ENCODE measurements at regions not wholly inside any gene's neighbourhood (a gene's known extent, or its start where the extent isn't known, plus 50 kb on each side); places are given as distances from the start of the nearest gene placed in this dataset.

- TF ChIP-seq POLR2AphosphoS5 (IDR thresholded peaks at IDR 0.05) (no peak), EP300 (conservative IDR thresholded peaks at IDR 0.05; ENCODE audit: poor library complexity, severe bottlenecking) (no peak), SMC3 (conservative IDR thresholded peaks at IDR 0.05; ENCODE audit: poor library complexity) (no peak), RAD21 (conservative IDR thresholded peaks at IDR 0.05) (no peak), EZH2 (IDR thresholded peaks at IDR 0.05; ENCODE audit: borderline replicate concordance, insufficient read depth, low read length, poor library complexity, severe bottlenecking) (no peak), MXI1 (conservative IDR thresholded peaks at IDR 0.05; ENCODE audit: poor library complexity, severe bottlenecking) (no peak), TAF1 (IDR thresholded peaks at IDR 0.05; ENCODE audit: low read depth) (no peak)
- TF ChIP-seq, protein P1, sequence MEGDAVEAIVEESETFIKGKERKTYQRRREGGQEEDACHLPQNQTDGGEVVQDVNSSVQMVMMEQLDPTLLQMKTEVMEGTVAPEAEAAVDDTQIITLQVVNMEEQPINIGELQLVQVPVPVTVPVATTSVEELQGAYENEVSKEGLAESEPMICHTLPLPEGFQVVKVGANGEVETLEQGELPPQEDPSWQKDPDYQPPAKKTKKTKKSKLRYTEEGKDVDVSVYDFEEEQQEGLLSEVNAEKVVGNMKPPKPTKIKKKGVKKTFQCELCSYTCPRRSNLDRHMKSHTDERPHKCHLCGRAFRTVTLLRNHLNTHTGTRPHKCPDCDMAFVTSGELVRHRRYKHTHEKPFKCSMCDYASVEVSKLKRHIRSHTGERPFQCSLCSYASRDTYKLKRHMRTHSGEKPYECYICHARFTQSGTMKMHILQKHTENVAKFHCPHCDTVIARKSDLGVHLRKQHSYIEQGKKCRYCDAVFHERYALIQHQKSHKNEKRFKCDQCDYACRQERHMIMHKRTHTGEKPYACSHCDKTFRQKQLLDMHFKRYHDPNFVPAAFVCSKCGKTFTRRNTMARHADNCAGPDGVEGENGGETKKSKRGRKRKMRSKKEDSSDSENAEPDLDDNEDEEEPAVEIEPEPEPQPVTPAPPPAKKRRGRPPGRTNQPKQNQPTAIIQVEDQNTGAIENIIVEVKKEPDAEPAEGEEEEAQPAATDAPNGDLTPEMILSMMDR (IDR thresholded peaks at IDR 0.05; ENCODE audit: poor library complexity, severe bottlenecking): no peak
- TF ChIP-seq, protein P2, sequence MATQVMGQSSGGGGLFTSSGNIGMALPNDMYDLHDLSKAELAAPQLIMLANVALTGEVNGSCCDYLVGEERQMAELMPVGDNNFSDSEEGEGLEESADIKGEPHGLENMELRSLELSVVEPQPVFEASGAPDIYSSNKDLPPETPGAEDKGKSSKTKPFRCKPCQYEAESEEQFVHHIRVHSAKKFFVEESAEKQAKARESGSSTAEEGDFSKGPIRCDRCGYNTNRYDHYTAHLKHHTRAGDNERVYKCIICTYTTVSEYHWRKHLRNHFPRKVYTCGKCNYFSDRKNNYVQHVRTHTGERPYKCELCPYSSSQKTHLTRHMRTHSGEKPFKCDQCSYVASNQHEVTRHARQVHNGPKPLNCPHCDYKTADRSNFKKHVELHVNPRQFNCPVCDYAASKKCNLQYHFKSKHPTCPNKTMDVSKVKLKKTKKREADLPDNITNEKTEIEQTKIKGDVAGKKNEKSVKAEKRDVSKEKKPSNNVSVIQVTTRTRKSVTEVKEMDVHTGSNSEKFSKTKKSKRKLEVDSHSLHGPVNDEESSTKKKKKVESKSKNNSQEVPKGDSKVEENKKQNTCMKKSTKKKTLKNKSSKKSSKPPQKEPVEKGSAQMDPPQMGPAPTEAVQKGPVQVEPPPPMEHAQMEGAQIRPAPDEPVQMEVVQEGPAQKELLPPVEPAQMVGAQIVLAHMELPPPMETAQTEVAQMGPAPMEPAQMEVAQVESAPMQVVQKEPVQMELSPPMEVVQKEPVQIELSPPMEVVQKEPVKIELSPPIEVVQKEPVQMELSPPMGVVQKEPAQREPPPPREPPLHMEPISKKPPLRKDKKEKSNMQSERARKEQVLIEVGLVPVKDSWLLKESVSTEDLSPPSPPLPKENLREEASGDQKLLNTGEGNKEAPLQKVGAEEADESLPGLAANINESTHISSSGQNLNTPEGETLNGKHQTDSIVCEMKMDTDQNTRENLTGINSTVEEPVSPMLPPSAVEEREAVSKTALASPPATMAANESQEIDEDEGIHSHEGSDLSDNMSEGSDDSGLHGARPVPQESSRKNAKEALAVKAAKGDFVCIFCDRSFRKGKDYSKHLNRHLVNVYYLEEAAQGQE (IDR thresholded peaks at IDR 0.05; ENCODE audit: borderline replicate concordance): no peak
- Histone ChIP-seq H3K79me2 (replicated peaks; ENCODE audit: insufficient read depth, low read length) (no peaks in the 10 kb centered on the region), H3K4me3 (ENCODE audit: low read length) (no peak overlapping the region), H3K36me3 (ENCODE audit: insufficient read depth, low read length) (no peaks in the 10 kb centered on the region), H3F3A (ENCODE audit: insufficient read depth, low read length, poor library complexity, severe bottlenecking) (no peaks in the 10 kb centered on the region), H2AFZ (ENCODE audit: low read depth, low read length) (no peak overlapping the region), H3K9me3 (ENCODE audit: low read length) (no peaks in the 10 kb centered on the region), H3K4me2 (ENCODE audit: low read length) (no peak overlapping the region), H3K27ac (ENCODE audit: low read length) (no peak overlapping the region), H3K27me3 (ENCODE audit: insufficient read depth, low read depth, low read length) (no peaks in the 10 kb centered on the region), H3K9me2 (ENCODE audit: insufficient read depth, low read length) (no peaks in the 10 kb centered on the region), H4K20me1 (ENCODE audit: insufficient read depth) (no peaks in the 10 kb centered on the region), H3K9ac (ENCODE audit: low read length) (no peak overlapping the region)
These were observed 103.8 kb downstream of the FZD1 start for GRCh38 chr7:91367812-91368578.

DNA sequence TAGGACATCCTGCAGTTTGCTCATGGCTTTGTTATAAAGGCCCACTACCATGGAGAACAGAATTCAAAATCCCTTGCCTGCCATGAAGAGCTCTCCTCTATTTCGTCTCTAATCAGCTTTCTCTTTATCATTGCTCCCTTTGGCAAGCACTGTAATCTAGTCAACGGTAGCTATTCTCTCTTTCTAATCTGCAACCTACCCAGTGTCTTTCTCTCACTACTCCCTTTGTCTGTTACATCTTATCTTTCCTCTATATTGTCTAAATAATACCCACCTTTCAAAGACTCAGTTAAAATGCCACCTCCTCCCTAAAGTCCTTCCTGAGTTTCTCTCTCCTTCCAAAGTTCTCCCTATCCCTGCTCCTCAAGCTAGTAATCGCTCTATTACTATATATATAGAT is 108.1 kb downstream of the FZD1 start:
- H3K9ac ChIP-seq (ENCODE audit: low read length): no peak overlapping the region
- H3K4me3 ChIP-seq (ENCODE audit: low read length): no peak overlapping the region
- no peaks in the 10 kb centered on the region for H3K9me3 ChIP-seq (ENCODE audit: low read length)
- H3K36me3 ChIP-seq (ENCODE audit: insufficient read depth, low read length): no peaks in the 10 kb centered on the region
- no peak overlapping the region for H2AFZ ChIP-seq (ENCODE audit: low read depth, low read length)
- H3K79me2 ChIP-seq (replicated peaks; ENCODE audit: insufficient read depth, low read length): no peaks in the 10 kb centered on the region
- H3K27ac ChIP-seq (ENCODE audit: low read length): no peak overlapping the region
- TF ChIP-seq RAD21 (conservative IDR thresholded peaks at IDR 0.05) (no peak), TAF1 (IDR thresholded peaks at IDR 0.05; ENCODE audit: low read depth) (no peak)
- no peaks in the 10 kb centered on the region for H3F3A ChIP-seq (ENCODE audit: insufficient read depth, low read length, poor library complexity, severe bottlenecking)
- no peaks in the 10 kb centered on the region for H3K9me2 ChIP-seq (ENCODE audit: insufficient read depth, low read length)
- no peak overlapping the region for H3K4me2 ChIP-seq (ENCODE audit: low read length)
- H4K20me1 ChIP-seq (ENCODE audit: insufficient read depth): no peaks in the 10 kb centered on the region
- H3K27me3 ChIP-seq (ENCODE audit: insufficient read depth, low read depth, low read length): no peaks in the 10 kb centered on the region

All from neural cell (in vitro differentiated cells).